GM10266 (cell line): ENCODE measurements at regions not wholly inside any gene's neighbourhood (a gene's known extent, or its start where the extent isn't known, plus 50 kb on each side); places are given as distances from the start of the nearest gene placed in this dataset.

Experiments used
- DNase-seq: peaks from one replicate; pipeline ENCODE4 v3.0.0; 2012; ENCODE audit errors: extremely low spot score
- TF ChIP-seq, protein P1 (sequence below): IDR thresholded peaks from 2 replicates; pipeline ENCODE4 v1.5.1; 2012; ENCODE audit warnings: mild to moderate bottlenecking, low read depth; ENCODE audit not compliant: control insufficient read depth, insufficient read depth; ENCODE audit errors: missing control alignments

DNA sequence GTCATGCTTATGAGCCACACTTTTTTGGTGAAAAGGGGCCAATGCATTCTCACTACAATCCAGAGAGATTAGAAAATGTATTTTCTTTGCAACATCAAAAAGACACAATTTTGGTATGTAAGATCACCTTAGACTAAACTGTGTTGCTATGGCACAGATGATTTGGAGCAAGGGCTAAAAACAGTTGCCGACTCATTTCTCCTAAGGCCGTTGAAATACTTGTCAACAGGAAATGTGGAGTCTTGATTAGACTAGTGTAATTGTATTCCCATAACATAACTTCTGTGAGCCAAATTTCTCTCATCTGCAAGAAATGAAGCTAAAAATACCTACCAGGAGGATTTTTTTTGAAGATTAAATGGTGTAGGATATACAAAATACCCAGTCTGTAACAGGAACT, 2547.7 kb downstream of the ARAP2 start:
- TF ChIP-seq, protein P1, sequence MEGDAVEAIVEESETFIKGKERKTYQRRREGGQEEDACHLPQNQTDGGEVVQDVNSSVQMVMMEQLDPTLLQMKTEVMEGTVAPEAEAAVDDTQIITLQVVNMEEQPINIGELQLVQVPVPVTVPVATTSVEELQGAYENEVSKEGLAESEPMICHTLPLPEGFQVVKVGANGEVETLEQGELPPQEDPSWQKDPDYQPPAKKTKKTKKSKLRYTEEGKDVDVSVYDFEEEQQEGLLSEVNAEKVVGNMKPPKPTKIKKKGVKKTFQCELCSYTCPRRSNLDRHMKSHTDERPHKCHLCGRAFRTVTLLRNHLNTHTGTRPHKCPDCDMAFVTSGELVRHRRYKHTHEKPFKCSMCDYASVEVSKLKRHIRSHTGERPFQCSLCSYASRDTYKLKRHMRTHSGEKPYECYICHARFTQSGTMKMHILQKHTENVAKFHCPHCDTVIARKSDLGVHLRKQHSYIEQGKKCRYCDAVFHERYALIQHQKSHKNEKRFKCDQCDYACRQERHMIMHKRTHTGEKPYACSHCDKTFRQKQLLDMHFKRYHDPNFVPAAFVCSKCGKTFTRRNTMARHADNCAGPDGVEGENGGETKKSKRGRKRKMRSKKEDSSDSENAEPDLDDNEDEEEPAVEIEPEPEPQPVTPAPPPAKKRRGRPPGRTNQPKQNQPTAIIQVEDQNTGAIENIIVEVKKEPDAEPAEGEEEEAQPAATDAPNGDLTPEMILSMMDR, result no peak
- DNase-seq, result no peak

DNA sequence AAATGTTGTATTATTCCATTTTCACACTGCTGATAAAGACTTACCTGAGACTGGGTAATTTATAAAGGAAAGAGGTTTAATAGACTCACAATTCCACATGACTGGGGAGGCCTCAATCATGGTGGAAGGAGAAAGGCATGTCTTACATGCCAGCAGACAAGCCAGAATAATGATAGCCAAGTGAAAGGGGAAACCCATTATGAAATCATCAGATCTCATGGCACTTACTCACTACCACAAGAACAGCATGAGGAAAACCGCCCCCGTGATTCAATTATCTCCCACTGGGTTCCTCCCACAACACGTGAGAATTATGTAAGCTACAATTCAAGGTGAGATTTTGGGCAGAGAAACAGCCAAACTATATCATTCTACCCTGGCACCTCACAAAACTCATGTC, 2535.1 kb downstream of the ARAP2 start:
- TF ChIP-seq, protein P1, result no peak
- DNase-seq, result no peak

DNA sequence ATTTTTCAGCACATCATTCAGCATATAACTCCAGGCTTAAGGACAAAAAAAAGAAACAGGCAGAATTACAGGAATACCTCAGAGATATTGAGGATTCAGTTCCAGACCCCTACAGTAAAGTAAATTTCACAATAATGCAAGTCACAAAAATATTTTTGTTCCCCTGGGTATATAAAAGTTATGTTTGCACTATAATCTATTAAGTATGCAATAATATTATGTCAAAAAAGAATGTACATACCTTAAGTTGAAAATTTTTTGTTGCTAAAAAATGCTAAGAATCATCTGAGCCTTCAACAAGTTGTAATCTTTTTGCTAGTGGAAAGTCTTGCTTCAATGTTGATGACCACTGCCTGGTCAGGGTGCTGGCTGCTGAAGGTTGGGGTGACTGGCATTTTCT, 2532.5 kb downstream of the ARAP2 start:
- no peak for DNase-seq
- TF ChIP-seq, protein P1, result no peak

DNA sequence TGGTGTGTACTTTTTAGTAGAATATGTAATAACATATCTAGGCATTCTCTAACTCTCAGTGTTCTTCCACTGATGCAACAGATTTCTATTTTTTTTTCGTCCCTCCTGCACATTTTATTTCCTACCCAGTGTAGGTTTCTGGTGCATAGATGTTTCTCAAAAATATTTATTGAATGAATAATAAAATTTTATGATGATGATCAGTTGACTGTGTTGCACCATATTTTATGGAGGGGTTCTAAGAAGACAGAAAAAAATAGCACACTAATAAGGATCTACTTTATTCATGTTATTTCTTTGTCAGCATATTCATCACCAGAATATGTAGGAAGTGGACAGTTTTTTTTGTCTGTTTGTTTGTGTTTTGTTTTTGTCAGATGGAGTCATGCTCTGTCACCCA, 2529.3 kb downstream of the ARAP2 start:
- DNase-seq, result no peak
- TF ChIP-seq, protein P1, result no peak

DNA sequence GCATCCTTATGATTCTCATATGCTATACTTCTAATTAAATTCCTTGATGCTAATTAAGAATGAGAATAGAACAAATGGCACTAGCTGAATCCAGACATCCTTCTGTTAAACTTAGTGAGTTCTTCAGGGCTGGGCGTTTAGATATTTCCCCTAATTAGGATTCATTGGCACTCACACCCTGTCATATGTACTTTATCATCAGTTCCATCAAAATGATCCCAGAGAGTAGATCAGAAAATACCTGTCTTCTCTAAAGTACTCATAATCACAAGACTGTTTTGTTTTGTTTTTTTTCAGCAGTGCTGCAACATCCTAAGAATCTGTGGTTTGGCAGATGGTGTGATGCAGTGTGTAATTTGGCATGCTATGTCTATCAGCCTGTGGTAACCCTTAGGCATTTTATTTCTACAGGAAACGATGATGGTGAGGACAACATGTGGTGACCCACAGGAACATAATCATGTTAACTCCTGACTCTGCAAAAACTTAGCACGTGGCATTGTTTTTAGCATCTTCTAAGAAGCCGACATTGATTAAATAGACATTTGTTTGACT, 2528.4 kb downstream of the ARAP2 start:
- TF ChIP-seq, protein P1, result no peak
- DNase-seq, result no peak

DNA sequence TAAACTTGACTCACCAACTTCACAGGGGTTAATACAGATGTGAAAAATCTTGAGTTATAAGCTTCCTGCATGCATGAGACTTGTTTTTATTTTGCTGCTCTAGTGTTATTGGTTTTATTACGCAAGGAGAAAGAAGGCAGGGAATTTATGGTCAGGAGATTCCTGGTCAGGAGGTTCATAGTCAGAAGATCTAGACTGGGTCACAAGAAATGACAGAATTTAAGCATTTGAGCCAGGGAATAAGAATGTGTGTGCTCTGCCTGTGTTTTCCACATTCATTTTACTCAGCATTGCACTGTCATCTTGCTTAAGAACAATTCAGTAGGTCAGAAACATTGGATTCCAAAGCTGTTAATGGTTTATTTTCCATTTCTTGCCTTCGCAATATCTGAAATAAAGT, 2522.1 kb downstream of the ARAP2 start:
- TF ChIP-seq, protein P1, result no peak
- no peak for DNase-seq

DNA sequence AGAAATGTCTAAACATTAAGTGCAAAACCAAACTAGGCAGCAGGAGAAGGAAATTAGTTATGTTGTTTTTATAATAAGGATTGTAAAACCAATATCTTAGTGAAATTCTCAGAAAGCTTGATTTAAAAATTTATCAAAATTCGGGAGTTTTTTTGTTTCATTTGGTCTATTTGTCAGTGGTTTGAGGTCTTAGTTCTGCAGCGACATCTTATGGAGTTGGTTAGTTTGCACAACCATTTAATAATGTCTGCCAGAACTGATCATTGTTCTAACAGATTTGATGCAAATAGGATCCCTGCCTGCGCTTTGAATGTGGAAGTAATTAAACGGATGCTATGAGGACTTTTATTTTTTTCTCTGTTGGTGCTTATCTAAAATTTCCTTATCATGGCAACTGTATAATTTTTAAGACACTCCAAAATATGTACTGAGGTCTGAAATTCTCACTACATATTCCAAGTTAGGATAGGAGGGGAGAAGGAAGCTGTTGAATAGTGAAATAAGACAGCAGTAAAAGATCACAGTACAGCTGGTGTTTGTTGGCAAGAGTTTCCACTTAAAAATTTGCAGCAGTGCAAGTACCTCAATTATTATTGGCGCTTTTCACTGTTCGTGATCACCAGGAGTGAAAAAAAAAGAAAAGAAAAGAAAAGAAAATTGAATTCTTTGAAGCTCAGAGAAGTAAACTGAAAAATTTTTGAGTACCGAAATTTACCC, 2521.4 kb downstream of the ARAP2 start:
- TF ChIP-seq, protein P1, result no peak
- DNase-seq, result no peak
